ENCODE measurements at regions not wholly inside any gene's neighbourhood (a gene's known extent, or its start where the extent isn't known, plus 50 kb on each side); places are given as distances from the start of the nearest gene placed in this dataset.
"Not testable (repeated sequence)": the region's sequence is repeated elsewhere in the genome, so short reads cannot be mapped to it uniquely, and the experiment has no call there.

DNA sequence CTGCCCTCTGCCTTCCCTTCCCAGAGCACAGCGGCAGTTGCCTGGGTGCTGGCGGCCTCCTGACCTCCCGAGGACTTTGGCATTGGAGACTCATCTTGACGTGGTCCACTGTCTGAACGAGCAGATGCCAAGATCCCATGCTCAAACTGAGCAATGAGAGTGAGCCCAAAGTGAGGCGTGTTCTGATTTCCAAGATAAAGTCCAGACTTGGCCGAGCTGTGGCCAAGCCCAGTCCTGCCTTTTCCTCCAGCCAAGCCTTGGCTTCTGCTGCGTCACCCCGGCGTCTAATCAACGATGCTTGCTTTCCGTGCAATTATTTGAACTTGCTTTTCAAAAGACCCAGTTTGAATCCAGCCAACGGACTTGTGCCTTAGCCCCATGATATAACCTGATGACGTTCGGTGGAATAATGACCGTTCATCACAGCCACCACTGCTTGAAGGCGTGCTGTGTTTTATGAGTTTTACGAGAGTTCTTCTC is 179.2 kb downstream of the IRF8 start:
- peak; percentile 20 for DNase-seq

DNA sequence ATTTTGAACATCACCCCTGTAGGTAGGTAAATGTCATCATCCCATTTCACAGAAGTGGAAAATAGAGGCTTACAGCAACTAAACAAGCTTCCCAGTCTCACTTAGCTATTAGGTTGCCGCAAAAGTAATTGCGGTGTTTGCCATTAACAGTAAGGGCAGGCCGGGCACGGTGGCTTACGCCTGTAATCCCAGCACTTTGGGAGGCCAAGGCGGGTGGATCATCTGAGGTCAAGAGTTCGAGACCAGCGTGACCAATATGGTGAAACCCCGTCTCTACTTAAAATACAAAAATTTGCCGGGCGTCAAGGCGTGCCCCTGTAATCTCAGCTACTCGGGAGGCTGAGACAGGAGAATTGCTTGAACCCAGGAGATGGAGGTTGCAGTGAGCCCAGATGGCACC is 179.7 kb downstream of the IRF8 start:
- DNase-seq: not testable (repeated sequence)

DNA sequence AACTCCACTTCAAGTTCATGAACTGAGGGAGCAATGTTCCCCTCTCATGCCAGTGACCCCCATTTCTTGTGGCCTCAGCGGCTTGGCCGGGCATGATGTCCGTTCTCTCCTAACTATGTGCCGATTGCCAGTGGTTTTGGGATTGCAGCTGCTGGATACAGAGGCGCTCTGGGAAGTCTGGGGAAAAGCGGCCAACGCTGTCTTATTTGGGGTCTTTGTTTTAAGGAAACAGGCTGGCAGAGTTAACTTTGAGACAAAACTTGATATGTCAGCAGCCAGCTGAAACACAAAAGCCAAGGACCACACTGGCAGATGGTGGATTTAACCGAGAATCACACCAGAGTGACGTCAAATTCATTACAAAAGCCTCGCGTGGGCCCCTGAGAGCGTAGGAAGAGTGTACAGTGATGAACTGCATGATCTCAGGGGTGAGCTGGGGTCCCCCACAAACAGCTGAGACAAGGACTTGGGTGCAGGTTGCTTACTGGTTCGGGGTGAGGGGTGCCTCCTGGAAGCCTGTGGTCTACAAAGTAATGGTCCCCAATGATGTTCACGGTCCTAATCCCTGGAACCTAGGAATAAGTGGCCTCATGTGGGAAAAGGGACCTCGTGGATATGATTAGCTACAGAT is 180.4 kb downstream of the IRF8 start:
- no peak for DNase-seq

GRCh38 chr16:86080131-86080875 is 181.3 kb downstream of the IRF8 start:
- no peak for DNase-seq

GRCh38 chr16:86080982-86081381 is 182.0 kb downstream of the IRF8 start:
- DNase-seq: no peak

DNA sequence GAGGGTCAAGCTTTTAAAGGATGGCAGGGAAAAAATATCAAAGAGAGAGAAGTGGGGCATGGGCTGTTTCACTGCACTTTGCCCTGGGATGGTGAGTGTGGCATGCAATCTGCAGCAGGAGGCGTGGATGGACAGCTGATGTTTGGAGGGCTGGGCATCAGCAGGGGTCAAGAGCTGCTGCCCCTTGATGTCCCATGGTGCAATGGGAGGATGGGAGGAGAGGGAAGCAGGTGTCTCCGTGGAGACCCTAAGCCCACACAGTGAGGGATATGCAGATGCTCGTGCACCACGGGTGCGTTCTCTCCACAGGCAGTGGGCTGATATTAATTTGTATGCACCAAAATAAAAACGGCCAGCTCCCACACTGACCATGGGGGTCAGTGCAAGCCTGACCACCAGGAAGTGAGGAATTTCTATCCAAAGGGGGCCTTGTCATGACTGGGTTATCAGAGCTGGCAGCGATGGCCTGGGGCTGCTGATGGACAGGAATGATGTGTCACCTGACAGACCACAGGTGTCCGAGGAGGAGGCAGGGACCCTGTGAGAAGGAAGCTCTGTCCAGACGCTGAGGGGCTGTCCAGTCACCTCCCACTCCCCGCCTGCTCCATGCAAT is 183.6 kb downstream of the IRF8 start:
- DNase-seq: no peak

DNA sequence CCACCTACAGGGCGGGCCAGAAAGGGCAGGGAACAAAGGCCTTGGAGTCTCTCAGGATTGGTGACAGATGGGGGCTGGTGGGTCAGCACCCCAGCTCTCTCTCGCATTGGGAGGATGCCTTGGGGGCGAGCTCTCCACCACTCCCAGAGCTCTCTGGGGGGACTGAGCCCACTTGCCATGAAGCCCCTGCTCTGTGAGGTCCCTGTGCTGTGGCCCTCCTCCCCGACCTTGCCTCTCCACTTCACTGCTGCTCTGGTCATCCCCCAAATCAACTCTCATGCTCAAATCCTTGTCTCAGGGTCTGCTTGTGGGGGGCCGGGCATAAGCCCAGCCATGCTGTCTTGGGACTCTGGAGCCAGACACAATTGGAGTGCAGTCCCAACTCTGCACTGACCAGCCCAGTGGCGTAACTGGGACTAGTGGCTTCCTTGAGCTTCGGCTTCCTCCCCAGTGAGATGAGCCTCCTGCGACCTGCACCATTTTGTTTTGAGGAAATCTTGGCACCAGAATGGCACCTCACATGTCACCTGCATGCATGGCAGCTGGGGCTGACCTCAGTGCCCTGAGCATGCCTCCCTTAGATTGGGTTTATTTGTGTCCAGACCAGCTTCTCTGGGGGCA is 184.5 kb downstream of the IRF8 start:
- no peak for DNase-seq

- DNase-seq: no peak
Observed at GRCh38 chr16:86085161-86085611, 186.2 kb downstream of the IRF8 start.

DNA sequence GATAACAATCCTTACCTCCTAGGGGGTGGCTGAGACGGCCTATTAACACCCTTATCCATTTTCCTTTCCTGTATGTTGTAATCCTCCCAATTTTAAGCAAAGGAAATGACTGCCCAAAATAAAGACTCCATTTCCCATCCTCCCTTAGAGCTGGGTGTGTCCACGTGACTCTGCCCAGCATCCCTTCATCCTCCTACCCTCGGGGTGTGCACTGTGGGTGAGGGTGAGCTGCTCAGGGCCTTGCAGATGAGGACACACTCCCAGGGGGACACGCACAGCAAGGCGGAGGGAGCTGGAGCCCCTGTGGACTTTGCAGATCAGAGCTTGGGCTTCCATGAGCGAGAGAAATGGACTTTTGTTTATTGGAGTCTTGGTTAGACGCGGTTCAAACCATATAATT is 186.8 kb downstream of the IRF8 start:
- no peak for DNase-seq

GRCh38 chr16:86086471-86086870 is 187.5 kb downstream of the IRF8 start:
- DNase-seq: no peak

- DNase-seq: no peak
Observed at GRCh38 chr16:86087011-86087895, 188.3 kb downstream of the IRF8 start.

- DNase-seq: no peak
Observed at GRCh38 chr16:86087896-86088230, 188.9 kb downstream of the IRF8 start.

DNA sequence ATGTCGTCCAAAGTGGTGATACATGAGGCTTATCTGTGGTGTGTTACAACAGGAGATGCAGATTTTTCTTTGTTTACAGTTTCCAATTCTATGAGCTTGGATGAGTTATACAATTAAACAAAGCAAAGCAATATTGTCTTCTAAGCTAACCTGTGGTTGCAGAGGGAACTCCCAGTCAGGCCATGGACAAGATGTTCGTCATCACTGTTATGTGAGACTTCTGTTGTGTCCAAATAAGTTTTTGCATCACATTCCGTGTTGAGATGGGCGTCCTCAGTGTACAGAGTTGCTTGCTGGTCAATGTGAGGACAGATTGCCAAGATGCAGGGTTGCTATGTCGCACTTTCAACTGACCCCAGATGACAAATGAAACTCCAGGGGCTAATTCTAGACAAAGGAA is 189.3 kb downstream of the IRF8 start:
- no peak for DNase-seq

GRCh38 chr16:86088816-86089215 is 189.9 kb downstream of the IRF8 start:
- DNase-seq: no peak

DNA sequence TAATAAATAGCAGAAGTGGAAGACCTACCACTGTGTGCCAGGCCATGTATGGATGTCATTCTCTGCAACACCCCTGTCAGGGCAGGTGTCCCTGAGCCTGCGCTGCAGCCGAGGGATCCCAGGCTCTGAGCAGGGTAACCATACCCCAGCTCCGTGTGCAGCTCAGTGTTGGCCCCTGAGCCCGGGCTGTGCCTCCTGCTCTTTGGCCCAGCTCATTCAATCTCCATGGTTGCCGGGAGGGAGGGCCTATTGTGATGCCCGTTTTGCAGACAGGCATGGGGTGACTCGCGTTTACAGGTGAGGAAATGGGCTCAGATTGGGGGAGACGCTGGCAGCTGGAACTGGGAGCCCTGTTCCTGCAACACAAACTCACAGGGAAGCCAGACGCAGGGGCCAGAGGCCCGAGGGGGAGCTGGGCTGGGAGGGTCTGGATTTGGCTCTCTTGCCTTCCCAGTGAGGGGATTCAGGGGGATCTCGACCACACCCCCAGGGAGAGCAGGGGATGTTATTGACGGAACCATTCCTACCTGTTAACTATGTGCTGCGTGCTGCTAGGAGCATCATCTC is 190.5 kb downstream of the IRF8 start:
- no peak for DNase-seq

DNA sequence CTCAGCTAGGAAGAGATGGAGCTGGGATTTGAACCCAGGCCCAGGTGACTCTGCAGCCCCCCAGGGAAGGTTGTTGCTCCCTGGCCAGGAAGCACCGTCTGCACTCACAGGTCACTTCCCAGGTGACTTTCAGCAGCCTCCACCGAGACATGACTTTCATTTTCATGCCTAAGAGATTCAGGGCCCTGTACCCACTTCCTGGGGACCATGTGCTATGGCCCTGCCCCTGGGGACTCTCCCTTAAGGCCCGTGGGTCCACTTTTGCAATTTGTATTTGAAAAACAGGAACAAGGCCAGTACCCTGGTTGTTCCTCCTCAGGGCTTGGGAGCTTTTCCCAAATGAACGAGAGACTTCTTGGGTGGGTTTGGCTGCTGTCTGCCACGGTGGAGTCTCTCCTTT is 191.0 kb downstream of the IRF8 start:
- no peak for DNase-seq

DNA sequence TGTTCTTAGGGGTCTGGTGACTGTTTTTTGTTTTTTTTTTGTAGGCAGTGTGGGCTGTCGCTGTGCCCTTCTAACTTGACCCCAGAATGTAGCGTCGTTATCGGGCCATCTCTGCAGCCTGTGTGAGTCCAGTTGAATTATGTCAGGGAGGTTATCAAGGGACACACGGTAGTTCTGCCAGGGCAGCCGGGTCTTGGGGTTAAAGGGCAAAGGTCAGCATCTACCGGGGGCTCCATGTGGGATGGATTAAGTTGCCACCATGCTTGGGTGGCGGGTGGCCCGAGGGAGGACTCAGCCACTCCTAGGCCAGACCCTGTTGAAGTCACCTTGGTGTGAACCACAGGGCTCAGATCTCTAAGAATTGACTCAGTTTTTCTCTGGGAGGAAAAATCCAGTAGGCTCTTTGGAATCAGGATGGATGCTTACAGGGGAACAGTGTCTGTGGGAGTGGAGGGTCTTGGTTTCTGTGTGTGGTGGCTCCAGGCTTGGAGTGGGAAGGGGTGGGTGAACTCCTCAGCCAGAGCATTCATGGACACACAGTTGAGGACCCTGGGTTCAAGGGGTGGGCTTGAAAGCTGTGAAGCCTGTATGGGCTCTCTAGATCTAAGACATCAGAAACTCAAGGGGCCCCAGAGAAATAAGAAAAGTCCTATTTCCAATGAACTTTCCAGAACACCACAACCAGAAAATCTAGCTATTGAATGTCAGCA is 191.7 kb downstream of the IRF8 start:
- no peak for DNase-seq

DNA sequence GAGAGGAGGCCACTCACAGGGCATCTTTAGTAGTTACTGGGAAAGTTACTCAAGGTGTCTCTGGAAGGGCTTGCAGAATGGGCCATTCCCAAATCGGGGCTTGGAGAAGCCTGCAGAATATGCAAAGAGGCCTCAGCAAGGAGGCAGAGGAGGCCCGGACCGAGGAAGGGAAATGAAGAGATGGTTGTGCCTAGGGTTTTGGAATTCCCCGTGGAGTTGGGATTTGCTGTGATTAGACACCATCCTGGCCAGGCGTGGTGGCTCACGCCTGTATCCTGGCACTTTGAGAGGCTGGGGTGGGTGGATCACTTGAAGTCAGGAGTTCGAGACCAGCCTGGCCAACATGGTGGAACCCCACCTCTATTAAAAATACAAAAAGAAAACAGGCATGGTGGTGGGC is 193.0 kb downstream of the IRF8 start:
- no peak for DNase-seq

- DNase-seq: no peak
Observed at GRCh38 chr16:86092586-86093480, 193.9 kb downstream of the IRF8 start.

Data from HCEC 1CT (cell line).